H9 (cell line): ENCODE measurements at regions not wholly inside any gene's neighbourhood (a gene's known extent, or its start where the extent isn't known, plus 50 kb on each side); places are given as distances from the start of the nearest gene placed in this dataset.

Source experiments
- DNase-seq: peaks from one replicate; pipeline ENCODE4 v3.0.0-alpha.2; 2017
- H2AFZ ChIP-seq: one replicate; pipeline ENCODE4 v1.6.1; 2013; ENCODE audit warnings: mild to moderate bottlenecking, low read length, control low read depth, moderate library complexity
- H2AK5ac ChIP-seq: 2 replicates; pipeline ENCODE4 v1.6.1; 2013; ENCODE audit warnings: low read length, control low read depth, mixed read lengths; ENCODE audit not compliant: insufficient read length
- H2BK120ac ChIP-seq: one replicate; pipeline ENCODE4 v1.6.1; 2013; ENCODE audit warnings: low read depth, mild to moderate bottlenecking, low read length, control low read depth, inconsistent platforms; ENCODE audit not compliant: poor library complexity, severe bottlenecking
- H2BK12ac ChIP-seq: 2 replicates; pipeline ENCODE4 v1.6.1; 2013; ENCODE audit warnings: low read length, control low read depth, mixed read lengths, low read depth; ENCODE audit not compliant: insufficient read length
- H2BK15ac ChIP-seq: 2 replicates; pipeline ENCODE4 v1.6.1; 2013; ENCODE audit warnings: low read depth, low read length, control low read depth
- H2BK20ac ChIP-seq: one replicate; pipeline ENCODE4 v1.6.1; 2013; ENCODE audit warnings: low read depth, mild to moderate bottlenecking, low read length, control low read depth, inconsistent platforms; ENCODE audit not compliant: poor library complexity, severe bottlenecking
- H2BK5ac ChIP-seq: 2 replicates; pipeline ENCODE4 v1.6.1; 2013; ENCODE audit warnings: low read length, control low read depth, mixed read lengths; ENCODE audit not compliant: insufficient read length
- H3K14ac ChIP-seq: 2 replicates; pipeline ENCODE4 v1.6.1; 2013; ENCODE audit warnings: low read length, control low read depth; ENCODE audit not compliant: insufficient read depth
- H3K18ac ChIP-seq: 2 replicates; pipeline ENCODE4 v1.6.1; 2013; ENCODE audit warnings: low read depth, mild to moderate bottlenecking, mixed read lengths, low read length, control low read depth; ENCODE audit not compliant: insufficient read length
- H3K23ac ChIP-seq: 2 replicates; pipeline ENCODE4 v1.6.1; 2013; ENCODE audit warnings: low read length, control low read depth, mixed read lengths, low read depth; ENCODE audit not compliant: insufficient read length
- H3K23me2 ChIP-seq: 2 replicates; pipeline ENCODE4 v1.6.1; 2013; ENCODE audit warnings: low read depth, mild to moderate bottlenecking, mixed read lengths, low read length, control low read depth; ENCODE audit not compliant: insufficient read length, poor library complexity, severe bottlenecking
- H3K27ac ChIP-seq: 2 replicates; pipeline ENCODE4 v1.5.1; 2013; ENCODE audit warnings: low read length, control low read depth, mixed read lengths, low read depth; ENCODE audit not compliant: insufficient read length
- H3K27me3 ChIP-seq: 2 replicates; pipeline ENCODE4 v1.6.1; 2013; ENCODE audit warnings: low read length, control low read depth, inconsistent platforms; ENCODE audit not compliant: insufficient read depth
- H3K4ac ChIP-seq: 2 replicates; pipeline ENCODE4 v1.6.1; 2013; ENCODE audit warnings: low read depth, mild to moderate bottlenecking, control low read depth, inconsistent platforms, low read length, moderate library complexity
- H3K4me1 ChIP-seq: 2 replicates; pipeline ENCODE4 v1.6.1; 2013; ENCODE audit warnings: low read length, control low read depth, inconsistent platforms; ENCODE audit not compliant: insufficient read depth
- H3K4me2 ChIP-seq: 2 replicates; pipeline ENCODE4 v1.6.1; 2013; ENCODE audit warnings: low read length, control low read depth, mixed read lengths; ENCODE audit not compliant: insufficient read length, insufficient read depth
- H3K56ac ChIP-seq: 2 replicates; pipeline ENCODE4 v1.6.1; 2013; ENCODE audit warnings: low read depth, mild to moderate bottlenecking, mixed read lengths, low read length, control low read depth; ENCODE audit not compliant: insufficient read length
- H3K79me1 ChIP-seq: 2 replicates; pipeline ENCODE4 v1.6.1; 2013; ENCODE audit warnings: low read depth, mild to moderate bottlenecking, moderate library complexity, low read length, control low read depth, inconsistent platforms; ENCODE audit not compliant: insufficient read depth, poor library complexity, severe bottlenecking
- H3K79me2 ChIP-seq: 2 replicates; pipeline ENCODE4 v1.6.1; 2013; ENCODE audit warnings: low read length, control low read depth, inconsistent platforms; ENCODE audit not compliant: insufficient read depth
- H3K9ac ChIP-seq: 2 replicates; pipeline ENCODE4 v1.6.1; 2013; ENCODE audit warnings: low read length, control low read depth, mixed read lengths; ENCODE audit not compliant: insufficient read length; ENCODE audit errors: extremely low read depth
- H3K9me3 ChIP-seq: one replicate; pipeline ENCODE4 v1.6.1; 2013; ENCODE audit warnings: low read depth, low read length, inconsistent platforms; ENCODE audit not compliant: control insufficient read depth
- H3T11ph ChIP-seq: one replicate; pipeline ENCODE4 v1.6.1; 2013; ENCODE audit warnings: mild to moderate bottlenecking, low read length, control low read depth, inconsistent platforms
- H4K20me1 ChIP-seq: one replicate; pipeline ENCODE4 v1.6.1; 2013; ENCODE audit not compliant: control insufficient read depth, insufficient read length, insufficient read depth
- H4K5ac ChIP-seq: 2 replicates; pipeline ENCODE4 v1.6.1; 2013; ENCODE audit warnings: low read depth, mild to moderate bottlenecking, mixed read lengths, low read length, control low read depth; ENCODE audit not compliant: insufficient read length
- H4K8ac ChIP-seq: replicated peaks from 2 replicates; pipeline ENCODE4 v1.6.1; 2013; ENCODE audit warnings: low read length, control low read depth, mixed read lengths, low read depth; ENCODE audit not compliant: insufficient read length
- H4K91ac ChIP-seq: 2 replicates; pipeline ENCODE4 v1.6.1; 2013; ENCODE audit warnings: low read depth, mild to moderate bottlenecking, moderate library complexity, mixed read lengths, low read length, control low read depth; ENCODE audit not compliant: insufficient read length
- H3K27ac Mint-ChIP-seq, 3 experiments: 2 replicates in 2 of 3; 3 replicates in 1 of 3; pipeline ENCODE4 v1.8.0; 2020 to 2021; ENCODE audit warnings: mixed read lengths in 3 of 3, mild to moderate bottlenecking in 1 of 3, moderate library complexity in 1 of 3
- H3K27me3 Mint-ChIP-seq: 2 replicates; pipeline ENCODE4 v1.8.0; 2021; ENCODE audit warnings: low read depth, mild to moderate bottlenecking, moderate library complexity, mixed read lengths
- H3K36me3 Mint-ChIP-seq, 3 experiments: 2 replicates in 2 of 3; 3 replicates in 1 of 3; pipeline ENCODE4 v1.8.0; 2020 to 2021; ENCODE audit warnings: low read depth in 3 of 3, mixed read lengths in 3 of 3; ENCODE audit not compliant: insufficient read depth in 1 of 3
- H3K4me1 Mint-ChIP-seq, 2 experiments: 2 replicates each; pipeline ENCODE4 v1.8.0; 2020; ENCODE audit warnings: mixed read lengths in 2 of 2
- H3K4me3 Mint-ChIP-seq, 2 experiments: 2 replicates in 1 of 2; 3 replicates in 1 of 2; pipeline ENCODE4 v1.8.0; 2020 to 2021; ENCODE audit warnings: mild to moderate bottlenecking in 2 of 2, mixed read lengths in 2 of 2, moderate library complexity in 1 of 2
- H3K9me3 Mint-ChIP-seq, 2 experiments: 2 replicates in 1 of 2; 3 replicates in 1 of 2; pipeline ENCODE4 v1.8.0; 2020; ENCODE audit warnings: mild to moderate bottlenecking in 2 of 2, mixed read lengths in 2 of 2, moderate library complexity in 1 of 2
- CTCF ChIP-seq: fragments of 200-600 bp; sonication (generic); conservative IDR thresholded peaks from 3 replicates; pipeline ENCODE4 v1.8.0; 2021; ENCODE audit warnings: antibody characterized with exemption, mild to moderate bottlenecking
- WGBS: extraction: QIAGEN DNeasy Blood & Tissue Kit; methylation state at CpG from one replicate; pipeline ENCODE4 v1.1.7; 2013; ENCODE audit warnings: missing lambda C conversion rate, low lambda C conversion rate, mixed read lengths; ENCODE audit not compliant: insufficient read length; ENCODE audit errors: extremely low coverage; 5-methylcytosine and 5-hydroxymethylcytosine counted together

GRCh38 chr2:22882011-22882410 is 503.0 kb upstream of the KLHL29 start:
- Histone ChIP-seq H3K9ac (no peak overlapping the region), H3K9me3 (no peaks in the 10 kb centered on the region), H2BK12ac (no peak overlapping the region), H3K27ac (no peak overlapping the region), H2AK5ac (no peak overlapping the region), H2BK5ac (no peak overlapping the region), H3K18ac (no peak overlapping the region), H3T11ph (no peak overlapping the region), H4K8ac (no peak overlapping the region), H4K5ac (no peak overlapping the region), H4K20me1 (no peaks in the 10 kb centered on the region), H3K23ac (no peak overlapping the region), H3K56ac (no peak overlapping the region), H2BK20ac (no peak overlapping the region), H3K23me2 (no peaks in the 10 kb centered on the region), H3K27me3 (no peaks in the 10 kb centered on the region), H2BK15ac (no peak overlapping the region), H2AFZ (no peak overlapping the region), H3K4me2 (no peak overlapping the region), H4K91ac (no peak overlapping the region), H2BK120ac (no peak overlapping the region), H3K4me1 (peaks cover 13% of the 10 kb centered on the region; the same call in 1 of the 2 replicates), H3K79me1 (no peaks in the 10 kb centered on the region), H3K14ac (no peak overlapping the region), H3K79me2 (no peaks in the 10 kb centered on the region), H3K4ac (no peak overlapping the region)
- no CpG with 5 or more reads among the region's 2 CpGs for WGBS
- H3K4me1 Mint-ChIP-seq, result peaks cover 42 to 58% of the 10 kb centered on the region in 2 experiments
- peaks cover 4 to 18% (median 8%) of the 10 kb centered on the region in 3 experiments for H3K36me3 Mint-ChIP-seq
- no peak overlapping the region for H3K4me3 Mint-ChIP-seq
- no peak overlapping the region for H3K27ac Mint-ChIP-seq
- H3K27me3 Mint-ChIP-seq, result no peaks in the 10 kb centered on the region
- peaks cover 5 to 6% of the 10 kb centered on the region in 2 experiments; a peak in 4 of 5 replicates for H3K9me3 Mint-ChIP-seq
- no peak for DNase-seq
- no peak for TF ChIP-seq CTCF
